H1 (cell line): ENCODE measurements at regions not wholly inside any gene's neighbourhood (a gene's known extent, or its start where the extent isn't known, plus 50 kb on each side); places are given as distances from the start of the nearest gene placed in this dataset.

Experiments
- CTCF ChIA-PET: fragments of 300-600 bp; sonication (Branson Sonifier 250); formaldehyde crosslinking; loops from one replicate; lab custom pipeline; 2021; ENCODE audit not compliant: partially characterized antibody; lab: Charles Lee
- POLR2A ChIA-PET: fragments of 300-600 bp; sonication (Branson Sonifier 250); formaldehyde crosslinking; loops from one replicate; lab custom pipeline; 2021; ENCODE audit warnings: inconsistent platforms; ENCODE audit not compliant: partially characterized antibody; lab: Charles Lee
- DNase-seq, 2 experiments: peaks; one replicate each; pipeline versions ENCODE4 v3.0.0 to v3.0.0-alpha.2; 2010 to 2022; ENCODE audit warnings: low spot score in 2 of 2, low read depth in 1 of 2, mixed read lengths in 1 of 2
- FAIRE-seq: peaks from 2 replicates; lab custom pipeline; 2011; peaks lifted over from hg19 to GRCh38; lab: Jason Lieb, UNC
- H2AFZ ChIP-seq: 2 replicates; pipeline ENCODE4 v1.8.1; 2012; ENCODE audit warnings: low read length, inconsistent platforms
- H2AK5ac ChIP-seq: 2 replicates; pipeline ENCODE4 v1.6.1; 2013; ENCODE audit warnings: low read depth, low read length
- H2BK120ac ChIP-seq: replicated peaks from 2 replicates; pipeline ENCODE3; 2013; ENCODE audit warnings: low read depth, low read length, inconsistent platforms
- H2BK12ac ChIP-seq: 2 replicates; pipeline ENCODE4 v1.6.1; 2013; ENCODE audit warnings: low read depth, low read length
- H2BK15ac ChIP-seq: 2 replicates; pipeline ENCODE4 v1.6.1; 2013; ENCODE audit warnings: low read length
- H2BK20ac ChIP-seq: 2 replicates; pipeline ENCODE4 v1.6.1; 2013; ENCODE audit warnings: low read length
- H2BK5ac ChIP-seq: 2 replicates; pipeline ENCODE4 v1.6.1; 2013; ENCODE audit warnings: low read depth, low read length
- H3K14ac ChIP-seq: 2 replicates; pipeline ENCODE4 v1.6.1; 2013; ENCODE audit warnings: inconsistent platforms; ENCODE audit not compliant: insufficient read length
- H3K18ac ChIP-seq: 2 replicates; pipeline ENCODE4 v1.6.1; 2013; ENCODE audit warnings: low read length; ENCODE audit errors: extremely low read depth
- H3K23ac ChIP-seq: 2 replicates; pipeline ENCODE4 v1.6.1; 2013; ENCODE audit warnings: inconsistent platforms; ENCODE audit not compliant: insufficient read length
- H3K23me2 ChIP-seq: 2 replicates; pipeline ENCODE4 v1.6.1; 2013; ENCODE audit warnings: low read depth, low read length
- H3K27ac ChIP-seq: 2 replicates; pipeline ENCODE4 v1.6.1; 2011; ENCODE audit warnings: low read depth, low read length, inconsistent platforms
- H3K27me3 ChIP-seq, 4 experiments: replicated peaks in 1 of 4; 1 replicate in 1 of 4; 2 replicates in 3 of 4; pipeline versions ENCODE4 v1.6.1 to v1.8.1; 2011 to 2013; ENCODE audit warnings: low read length in 3 of 4, mild to moderate bottlenecking in 3 of 4, inconsistent platforms in 2 of 4, mixed read lengths in 2 of 4, moderate library complexity in 1 of 4; ENCODE audit not compliant: control insufficient read depth in 3 of 4, insufficient read depth in 3 of 4; ENCODE audit errors: extremely low read depth in 1 of 4
- H3K36me3 ChIP-seq, 4 experiments: 2 replicates each; pipeline versions ENCODE4 v1.6.1 to v1.8.1; 2011 to 2013; ENCODE audit warnings: mild to moderate bottlenecking in 4 of 4, low read length in 3 of 4, moderate library complexity in 2 of 4, control low read depth in 1 of 4, inconsistent platforms in 1 of 4; ENCODE audit not compliant: insufficient read depth in 4 of 4, control insufficient read depth in 2 of 4
- H3K4ac ChIP-seq: replicated peaks from 2 replicates; pipeline ENCODE3; 2013; ENCODE audit warnings: low read length, low read depth, mixed read lengths, inconsistent platforms; ENCODE audit not compliant: insufficient read length
- H3K4me1 ChIP-seq, 4 experiments: replicated peaks in 1 of 4; 1 replicate in 1 of 4; 2 replicates in 3 of 4; pipeline versions ENCODE4 v1.6.1 to v1.8.1; 2011 to 2013; ENCODE audit warnings: low read length in 3 of 4, inconsistent platforms in 2 of 4, mixed read lengths in 1 of 4; ENCODE audit not compliant: insufficient read depth in 4 of 4, control insufficient read depth in 3 of 4
- H3K4me2 ChIP-seq, 2 experiments: 2 replicates each; pipeline versions ENCODE4 v1.6.1 to v1.8.1; 2011 to 2013; ENCODE audit warnings: low read depth in 2 of 2, low read length in 2 of 2, control low read depth in 1 of 2, inconsistent platforms in 1 of 2, mild to moderate bottlenecking in 1 of 2; ENCODE audit not compliant: insufficient read depth in 1 of 2
- H3K4me3 ChIP-seq, 4 experiments: fragments of 200-600, 300-600 bp in 1 of 4; sonication (generic), shearing (Covaris generic), sonication (Bioruptor Twin) in 1 of 4; 2 replicates each; pipeline versions ENCODE4 v1.5.1 to v1.8.1; 2011 to 2016; ENCODE audit warnings: low read length in 4 of 4, low read depth in 3 of 4, control low read depth in 2 of 4, inconsistent platforms in 2 of 4, mild to moderate bottlenecking in 2 of 4, mixed read lengths in 1 of 4, moderate library complexity in 1 of 4; ENCODE audit not compliant: insufficient read depth in 2 of 4; ENCODE audit errors: extremely low read depth in 1 of 4
- H3K56ac ChIP-seq: replicated peaks from 2 replicates; pipeline ENCODE3; 2013; ENCODE audit warnings: low read depth, mild to moderate bottlenecking, mixed read lengths, low read length, inconsistent platforms; ENCODE audit not compliant: insufficient read length
- H3K79me1 ChIP-seq: 2 replicates; pipeline ENCODE4 v1.6.1; 2013; ENCODE audit warnings: low read depth, low read length, control low read depth
- H3K79me2 ChIP-seq, 2 experiments: 2 replicates each; pipeline versions ENCODE4 v1.6.1 to v1.8.1; 2012 to 2013; ENCODE audit warnings: low read length in 2 of 2, mild to moderate bottlenecking in 2 of 2, inconsistent platforms in 1 of 2; ENCODE audit not compliant: insufficient read depth in 2 of 2, control insufficient read depth in 1 of 2
- H3K9ac ChIP-seq, 4 experiments: replicated peaks in 1 of 4; 1 replicate in 1 of 4; 2 replicates in 3 of 4; pipeline versions ENCODE4 v1.6.1 to v1.8.1; 2011 to 2013; ENCODE audit warnings: low read depth in 3 of 4, low read length in 3 of 4, control low read depth in 2 of 4, mild to moderate bottlenecking in 2 of 4, moderate library complexity in 2 of 4, inconsistent platforms in 1 of 4; ENCODE audit errors: extremely low read depth in 1 of 4
- H3K9me3 ChIP-seq, 2 experiments: 2 replicates each; pipeline versions ENCODE4 v1.6.1 to v1.8.1; 2012 to 2013; ENCODE audit warnings: mild to moderate bottlenecking in 2 of 2, moderate library complexity in 2 of 2, control low read depth in 1 of 2, inconsistent platforms in 1 of 2, low read depth in 1 of 2, low read length in 1 of 2, mixed read lengths in 1 of 2; ENCODE audit not compliant: insufficient read depth in 2 of 2
- H4K20me1 ChIP-seq, 2 experiments: replicated peaks in 1 of 2; 2 replicates each; pipeline versions ENCODE3 to v1.8.1; 2011 to 2013; ENCODE audit warnings: inconsistent platforms in 2 of 2, low read length in 2 of 2, mild to moderate bottlenecking in 1 of 2; ENCODE audit not compliant: insufficient read depth in 2 of 2, control insufficient read depth in 1 of 2
- H4K5ac ChIP-seq: 2 replicates; pipeline ENCODE4 v1.6.1; 2013; ENCODE audit warnings: low read length, low read depth, mixed read lengths, inconsistent platforms; ENCODE audit not compliant: insufficient read length
- H4K8ac ChIP-seq: 2 replicates; pipeline ENCODE4 v1.8.0; 2013; ENCODE audit warnings: mild to moderate bottlenecking, moderate library complexity, low read length, inconsistent platforms; ENCODE audit not compliant: insufficient read depth; ENCODE audit errors: extremely low read depth
- H4K91ac ChIP-seq: replicated peaks from 2 replicates; pipeline ENCODE3; 2013; ENCODE audit warnings: low read length, mixed read lengths, inconsistent platforms; ENCODE audit not compliant: insufficient read length
- CREB1 ChIP-seq: IDR thresholded peaks from 2 replicates; pipeline ENCODE4 v1.6.1; 2012; ENCODE audit warnings: inconsistent platforms
- JUN ChIP-seq: IDR thresholded peaks from 2 replicates; pipeline ENCODE4 v1.6.1; 2011; ENCODE audit warnings: low read depth, mild to moderate bottlenecking, improper control_type of control experiment, low read length
- MAFK ChIP-seq: IDR thresholded peaks from 2 replicates; pipeline ENCODE4 v1.6.1; 2012; ENCODE audit warnings: low read depth, mild to moderate bottlenecking, improper control_type of control experiment, low read length
- POU5F1 ChIP-seq: IDR thresholded peaks from 2 replicates; pipeline ENCODE4 v1.6.1; 2011; ENCODE audit warnings: low read depth, mild to moderate bottlenecking, low read length, moderate library complexity
- TEAD4 ChIP-seq: IDR thresholded peaks from 2 replicates; pipeline ENCODE4 v1.6.1; 2012; ENCODE audit warnings: low read depth, low read length, inconsistent platforms, mixed read lengths
- WGBS, 2 experiments: shearing (Covaris generic) in 1 of 2; methylation state at CpG; one replicate each; pipeline versions ENCODE4 v1.1.6 to v1.1.7; 2013 to 2015; ENCODE audit warnings: low lambda C conversion rate in 2 of 2, mixed read lengths in 2 of 2, inconsistent platforms in 1 of 2, low coverage in 1 of 2, missing lambda C conversion rate in 1 of 2; ENCODE audit not compliant: insufficient replicate concordance in 2 of 2, insufficient coverage in 1 of 2, insufficient read length in 1 of 2; ENCODE audit errors: extremely low coverage in 1 of 2, missing lambda C conversion rate in 1 of 2; 5-methylcytosine and 5-hydroxymethylcytosine counted together
- TF ChIP-seq, protein P1 (sequence below), 3 experiments: IDR thresholded peaks; 1 replicate in 2 of 3; 2 replicates in 1 of 3; pipeline versions ENCODE4 v1.5.1 to v1.6.1; 2011; ENCODE audit warnings: low read length in 3 of 3, mild to moderate bottlenecking in 3 of 3, inconsistent platforms in 2 of 3, low read depth in 1 of 3, moderate library complexity in 1 of 3; ENCODE audit not compliant: insufficient read depth in 1 of 3; ENCODE audit errors: control extremely low read depth in 1 of 3

- DNase-seq (no peak), FAIRE-seq (no peak)
- 0 out of 7 replicates have a peak, but pooled peaks cover 0 to 2% (median 0%) of the 10 kb centered on the region in 4 experiments for H3K27me3 ChIP-seq
- H3K18ac ChIP-seq, result no peak overlapping the region
- H2BK5ac ChIP-seq, result no peak overlapping the region
- H3K9me3 ChIP-seq, result no peaks in the 10 kb centered on the region
- no peak overlapping the region for H3K4me2 ChIP-seq
- H3K4ac ChIP-seq, result no peak overlapping the region
- no peaks in the 10 kb centered on the region for H4K20me1 ChIP-seq
- no peak overlapping the region for H3K14ac ChIP-seq
- 87% methylated on average over 6 of the region's 6 CpGs; no CpG with 5 or more reads in 1 of the 2 experiments for WGBS, 2 experiments
- no peak overlapping the region for H4K8ac ChIP-seq
- no peak overlapping the region for H2AK5ac ChIP-seq
- no peak overlapping the region for H4K91ac ChIP-seq
- no peak overlapping the region for H3K23ac ChIP-seq
- no peak overlapping the region for H2BK120ac ChIP-seq
- no peaks in the 10 kb centered on the region for H3K4me1 ChIP-seq
- no peak overlapping the region for H3K9ac ChIP-seq
- H3K23me2 ChIP-seq, result no peaks in the 10 kb centered on the region; the same call in 1 of the 2 replicates
- H3K4me3 ChIP-seq, result no peak overlapping the region
- no peak overlapping the region for H2AFZ ChIP-seq
- H2BK20ac ChIP-seq, result no peak overlapping the region
- no peak overlapping the region for H2BK15ac ChIP-seq
- no peaks in the 10 kb centered on the region for H3K79me1 ChIP-seq
- no peak overlapping the region for H3K27ac ChIP-seq
- POLR2A ChIA-PET, result no interaction called here
- H2BK12ac ChIP-seq, result no peak overlapping the region
- no peak overlapping the region for H3K56ac ChIP-seq
- H3K36me3 ChIP-seq, result no peaks in the 10 kb centered on the region
- CTCF ChIA-PET, result interaction anchor here (0.7 to 14.3 kb wide), 6 partner anchors 9 to 747 kb away, joined by 3 to 145 read pairs (median 4); no protein-coding TSS in a partner anchor
- no peaks in the 10 kb centered on the region for H3K79me2 ChIP-seq
- H4K5ac ChIP-seq, result no peak overlapping the region
- TF ChIP-seq POU5F1 (no peak), TEAD4 (no peak), CREB1 (no peak), MAFK (no peak), JUN (no peak)
- TF ChIP-seq, protein P1, sequence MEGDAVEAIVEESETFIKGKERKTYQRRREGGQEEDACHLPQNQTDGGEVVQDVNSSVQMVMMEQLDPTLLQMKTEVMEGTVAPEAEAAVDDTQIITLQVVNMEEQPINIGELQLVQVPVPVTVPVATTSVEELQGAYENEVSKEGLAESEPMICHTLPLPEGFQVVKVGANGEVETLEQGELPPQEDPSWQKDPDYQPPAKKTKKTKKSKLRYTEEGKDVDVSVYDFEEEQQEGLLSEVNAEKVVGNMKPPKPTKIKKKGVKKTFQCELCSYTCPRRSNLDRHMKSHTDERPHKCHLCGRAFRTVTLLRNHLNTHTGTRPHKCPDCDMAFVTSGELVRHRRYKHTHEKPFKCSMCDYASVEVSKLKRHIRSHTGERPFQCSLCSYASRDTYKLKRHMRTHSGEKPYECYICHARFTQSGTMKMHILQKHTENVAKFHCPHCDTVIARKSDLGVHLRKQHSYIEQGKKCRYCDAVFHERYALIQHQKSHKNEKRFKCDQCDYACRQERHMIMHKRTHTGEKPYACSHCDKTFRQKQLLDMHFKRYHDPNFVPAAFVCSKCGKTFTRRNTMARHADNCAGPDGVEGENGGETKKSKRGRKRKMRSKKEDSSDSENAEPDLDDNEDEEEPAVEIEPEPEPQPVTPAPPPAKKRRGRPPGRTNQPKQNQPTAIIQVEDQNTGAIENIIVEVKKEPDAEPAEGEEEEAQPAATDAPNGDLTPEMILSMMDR (IDR thresholded peaks at IDR 0.05; ENCODE audit: control extremely low read depth in 1 of 3, insufficient read depth in 1 of 3, low read depth in 1 of 3, low read length in 3 of 3), result no peak
Observed at GRCh38 chr16:55046513-55046912, 115.8 kb downstream of the IRX5 start.
